ENCODE measurements at regions not wholly inside any gene's neighbourhood (a gene's known extent, or its start where the extent isn't known, plus 50 kb on each side); places are given as distances from the start of the nearest gene placed in this dataset.

- Histone ChIP-seq H3K9me1 (ENCODE audit: control insufficient read depth, extremely low read depth, insufficient read depth, low read length) (no peaks in the 10 kb centered on the region), H4K20me1 (ENCODE audit: control insufficient read depth, extremely low read depth, insufficient read depth, low read length) (no peaks in the 10 kb centered on the region), H3K36me3 (ENCODE audit: control insufficient read depth in 2 of 2, extremely low read depth in 1 of 2, insufficient read depth in 2 of 2, low read length in 2 of 2) (no peaks in the 10 kb centered on the region), H2AFZ (ENCODE audit: control insufficient read depth, low read length) (no peak overlapping the region), H3K9ac (ENCODE audit: control insufficient read depth, extremely low read depth, insufficient read depth, low read length) (no peak overlapping the region), H3K27me3 (ENCODE audit: control insufficient read depth, extremely low read depth, insufficient read depth, low read length) (no peaks in the 10 kb centered on the region), H3K9me3 (ENCODE audit: control insufficient read depth, low read depth, low read length) (no peaks in the 10 kb centered on the region), H3K4me1 (ENCODE audit: control insufficient read depth, extremely low read depth, insufficient read depth, low read length) (peaks cover 3% of the 10 kb centered on the region), H3K4me2 (ENCODE audit: control insufficient read depth, extremely low read depth, insufficient read depth, low read depth, low read length) (no peak overlapping the region), H3K79me2 (ENCODE audit: control insufficient read depth, insufficient read depth, low read length) (no peaks in the 10 kb centered on the region), H3K27ac (ENCODE audit: control insufficient read depth, insufficient read depth, low read length) (no peak overlapping the region), H3K4me3 (ENCODE audit: control insufficient read depth in 2 of 3, extremely low read depth in 1 of 3, insufficient read depth in 2 of 3, low read depth in 1 of 3, low read length in 3 of 3) (no peak overlapping the region)
- no peak for FAIRE-seq
- DNase-seq (ENCODE audit: low read depth, low spot score), result no peak
- TF ChIP-seq CTCF (optimal IDR thresholded peaks at IDR 0.05 in 1 of 3, IDR thresholded peaks at IDR 0.05 in 1 of 3, conservative IDR thresholded peaks at IDR 0.05 in 1 of 3; ENCODE audit: extremely low read depth in 1 of 3, insufficient read depth in 2 of 3, low read length in 3 of 3), result no peak
- no peak for TF ChIP-seq EZH2 (IDR thresholded peaks at IDR 0.05; ENCODE audit: low read length)
- dilution Hi-C loops (cut with MboI; ENCODE audit: extremely low pct_ligation_motif_present, low sequenced_read_pairs), result no loop called here
Observed at GRCh38 chr6:44514085-44514484, 126.6 kb downstream of the CDC5L start.

- Histone ChIP-seq H3K36me3 (ENCODE audit: control insufficient read depth in 2 of 2, extremely low read depth in 1 of 2, insufficient read depth in 2 of 2, low read length in 2 of 2) (no peaks in the 10 kb centered on the region), H3K9ac (ENCODE audit: control insufficient read depth, extremely low read depth, insufficient read depth, low read length) (no peak overlapping the region), H3K27me3 (ENCODE audit: control insufficient read depth, extremely low read depth, insufficient read depth, low read length) (no peaks in the 10 kb centered on the region), H3K4me2 (ENCODE audit: control insufficient read depth, extremely low read depth, insufficient read depth, low read depth, low read length) (no peak overlapping the region), H3K27ac (ENCODE audit: control insufficient read depth, insufficient read depth, low read length) (no peak overlapping the region), H3K4me3 (ENCODE audit: control insufficient read depth in 2 of 3, extremely low read depth in 1 of 3, insufficient read depth in 2 of 3, low read depth in 1 of 3, low read length in 3 of 3) (no peak overlapping the region), H2AFZ (ENCODE audit: control insufficient read depth, low read length) (no peak overlapping the region), H3K79me2 (ENCODE audit: control insufficient read depth, insufficient read depth, low read length) (no peaks in the 10 kb centered on the region), H3K9me1 (ENCODE audit: control insufficient read depth, extremely low read depth, insufficient read depth, low read length) (no peaks in the 10 kb centered on the region), H3K9me3 (ENCODE audit: control insufficient read depth, low read depth, low read length) (no peaks in the 10 kb centered on the region), H4K20me1 (ENCODE audit: control insufficient read depth, extremely low read depth, insufficient read depth, low read length) (no peaks in the 10 kb centered on the region), H3K4me1 (ENCODE audit: control insufficient read depth, extremely low read depth, insufficient read depth, low read length) (peaks cover 3% of the 10 kb centered on the region)
- dilution Hi-C loops (cut with MboI; ENCODE audit: extremely low pct_ligation_motif_present, low sequenced_read_pairs), result no loop called here
- FAIRE-seq (no peak), DNase-seq (ENCODE audit: low read depth, low spot score) (no peak)
- TF ChIP-seq CTCF (optimal IDR thresholded peaks at IDR 0.05 in 1 of 3, IDR thresholded peaks at IDR 0.05 in 1 of 3, conservative IDR thresholded peaks at IDR 0.05 in 1 of 3; ENCODE audit: extremely low read depth in 1 of 3, insufficient read depth in 2 of 3, low read length in 3 of 3) (no peak), EZH2 (IDR thresholded peaks at IDR 0.05; ENCODE audit: low read length) (no peak)
Observed at GRCh38 chr6:44514576-44515193, 127.2 kb downstream of the CDC5L start.
